ENCODE measurements at regions not wholly inside any gene's neighbourhood (a gene's known extent, or its start where the extent isn't known, plus 50 kb on each side); places are given as distances from the start of the nearest gene placed in this dataset.

DNA sequence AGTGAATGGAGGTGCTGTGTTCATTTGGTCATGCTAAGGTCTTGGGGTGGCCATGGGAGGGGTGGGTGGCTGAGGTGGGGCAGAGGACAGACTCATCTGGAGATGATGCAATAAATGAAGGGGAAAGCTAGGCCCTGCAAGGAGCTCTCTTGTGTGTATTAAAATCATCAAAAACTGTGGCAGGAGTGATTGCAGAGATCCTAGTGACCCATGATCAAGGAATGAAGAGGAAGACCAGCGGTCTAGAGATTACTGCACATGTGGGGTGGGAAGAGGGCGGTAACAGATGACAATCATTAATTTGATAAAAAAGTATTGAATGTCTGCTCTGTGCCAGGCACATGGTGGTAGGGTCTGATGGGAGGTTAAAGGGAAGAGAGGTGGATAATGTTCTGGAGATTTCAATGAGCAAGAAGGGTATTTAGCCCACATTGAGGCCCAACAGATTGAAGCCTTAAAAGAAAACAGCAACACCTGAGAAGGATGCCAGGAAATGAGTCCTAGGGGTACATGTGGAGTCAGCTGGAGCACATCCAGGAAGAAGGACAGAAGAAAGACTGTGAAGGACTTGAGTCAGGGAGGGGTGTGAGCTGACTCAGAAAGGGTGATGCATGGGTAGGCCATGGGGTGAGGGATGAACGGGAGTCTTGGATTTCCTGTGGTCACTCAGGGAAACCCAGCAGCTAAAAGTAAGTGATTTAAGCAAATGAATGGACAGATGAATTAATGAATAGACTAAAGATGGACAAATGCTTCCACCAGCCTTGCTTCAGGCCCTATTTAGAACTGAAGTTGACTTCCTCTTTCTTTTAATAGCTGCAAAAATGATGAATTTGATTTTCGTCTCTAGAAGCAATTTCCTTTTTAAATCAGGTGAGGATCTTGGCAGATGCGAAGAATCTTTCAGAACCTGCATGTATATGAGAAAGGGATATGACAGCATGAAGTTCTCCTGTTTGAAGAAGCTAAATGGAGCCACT, 83.1 kb upstream of the IGFBP3 start:
- H3K27ac ChIP-seq: no peak overlapping the region
- intact Hi-C loops (cut with DNase I): no loop called here
- no peaks in the 10 kb centered on the region for H3K27me3 ChIP-seq
- no peaks in the 10 kb centered on the region for H3K36me3 ChIP-seq (replicated peaks in 1 of 2; ENCODE audit: insufficient read depth in 1 of 2, low read depth in 2 of 2)
- 67 to 70% methylated on average over 5 of the region's 5 CpGs for WGBS, 2 donors
- no peak overlapping the region for H3K4me3 ChIP-seq
- no peak for ATAC-seq
- DNase-seq: no peak
- TF ChIP-seq CTCF (IDR thresholded peaks at IDR 0.05) (no peak), POLR2A (IDR thresholded peaks at IDR 0.05) (no peak)
- H3K9me3 ChIP-seq: peaks cover 0 to 8% (median 0%) of the 10 kb centered on the region in 3 donors
- H3K4me1 ChIP-seq: peaks cover 11% of the 10 kb centered on the region

GRCh38 chr7:46003161-46003560, 82.1 kb upstream of the IGFBP3 start:
- peaks cover 11% of the 10 kb centered on the region for H3K4me1 ChIP-seq
- TF ChIP-seq CTCF (IDR thresholded peaks at IDR 0.05): no peak
- no peak for TF ChIP-seq POLR2A (IDR thresholded peaks at IDR 0.05)
- WGBS, 2 donors: 54 to 58% methylated on average over 2 of the region's 2 CpGs
- ATAC-seq: no peak
- no peak overlapping the region for H3K27ac ChIP-seq
- intact Hi-C loops (cut with DNase I): no loop called here
- no peak overlapping the region for H3K4me3 ChIP-seq
- peaks cover 0 to 8% (median 0%) of the 10 kb centered on the region in 3 donors for H3K9me3 ChIP-seq
- H3K36me3 ChIP-seq (replicated peaks in 1 of 2; ENCODE audit: insufficient read depth in 1 of 2, low read depth in 2 of 2): no peaks in the 10 kb centered on the region
- no peaks in the 10 kb centered on the region for H3K27me3 ChIP-seq
- no peak for DNase-seq

GRCh38 chr7:46000513-46000912, 79.4 kb upstream of the IGFBP3 start:
- Histone ChIP-seq H3K9me3 (peaks cover 0 to 8% (median 0%) of the 10 kb centered on the region in 3 donors), H3K27me3 (no peaks in the 10 kb centered on the region), H3K4me1 (no peaks in the 10 kb centered on the region), H3K27ac (no peak overlapping the region), H3K36me3 (replicated peaks in 1 of 2; ENCODE audit: insufficient read depth in 1 of 2, low read depth in 2 of 2) (no peaks in the 10 kb centered on the region), H3K4me3 (no peak overlapping the region)
- intact Hi-C loops (cut with DNase I): no loop called here
- no peak for TF ChIP-seq POLR2A (IDR thresholded peaks at IDR 0.05)
- TF ChIP-seq CTCF (IDR thresholded peaks at IDR 0.05): no peak
- ATAC-seq (no peak), DNase-seq (no peak)
- 84% methylated on average over 7 of the region's 7 CpGs for WGBS, 2 donors

DNA sequence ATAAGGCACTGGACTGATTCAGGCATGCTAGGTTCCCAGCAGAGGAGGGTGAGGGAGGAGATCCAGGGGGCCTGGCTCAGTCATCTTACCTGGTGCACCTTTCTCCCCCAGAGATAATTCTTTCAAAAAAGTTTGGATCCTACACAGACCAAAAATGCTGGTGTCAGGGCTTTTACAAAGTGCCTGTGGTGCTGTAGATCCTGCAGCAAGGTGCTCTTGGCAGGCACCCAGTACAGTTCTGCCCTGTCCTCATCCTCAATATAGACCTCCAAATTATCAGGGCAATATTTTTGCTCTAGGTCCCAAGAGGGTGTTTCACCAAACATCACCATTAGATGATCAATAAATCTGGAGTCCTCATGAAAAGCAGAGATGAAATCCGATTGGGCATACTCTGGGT, 78.5 kb upstream of the IGFBP3 start:
- Histone ChIP-seq H3K4me1 (no peaks in the 10 kb centered on the region), H3K9me3 (peaks cover 0 to 13% (median 0%) of the 10 kb centered on the region in 3 donors), H3K27me3 (no peaks in the 10 kb centered on the region), H3K36me3 (replicated peaks in 1 of 2; ENCODE audit: insufficient read depth in 1 of 2, low read depth in 2 of 2) (no peaks in the 10 kb centered on the region), H3K27ac (no peak overlapping the region), H3K4me3 (no peak overlapping the region)
- 58 to 80% methylated on average over 1 of the region's 1 CpG for WGBS, 2 donors
- TF ChIP-seq POLR2A (IDR thresholded peaks at IDR 0.05): no peak
- TF ChIP-seq CTCF (IDR thresholded peaks at IDR 0.05): no peak
- intact Hi-C loops (cut with DNase I): no loop called here
- ATAC-seq: no peak
- DNase-seq: no peak
